HG03520 (cell line): ENCODE measurements at regions not wholly inside any gene's neighbourhood (a gene's known extent, or its start where the extent isn't known, plus 50 kb on each side); places are given as distances from the start of the nearest gene placed in this dataset.

ENCODE experiments used
- ATAC-seq: cut with Tn5 transposase; IDR thresholded peaks from one replicate; pipeline ENCODE4 v1.9.1; 2021; ENCODE audit warnings: mild to moderate bottlenecking, moderate library complexity; ENCODE audit not compliant: unreplicated experiment

- no peak for ATAC-seq
Observed at GRCh38 chr3:73820431-73820830, 195.7 kb upstream of the PDZRN3 start.

DNA sequence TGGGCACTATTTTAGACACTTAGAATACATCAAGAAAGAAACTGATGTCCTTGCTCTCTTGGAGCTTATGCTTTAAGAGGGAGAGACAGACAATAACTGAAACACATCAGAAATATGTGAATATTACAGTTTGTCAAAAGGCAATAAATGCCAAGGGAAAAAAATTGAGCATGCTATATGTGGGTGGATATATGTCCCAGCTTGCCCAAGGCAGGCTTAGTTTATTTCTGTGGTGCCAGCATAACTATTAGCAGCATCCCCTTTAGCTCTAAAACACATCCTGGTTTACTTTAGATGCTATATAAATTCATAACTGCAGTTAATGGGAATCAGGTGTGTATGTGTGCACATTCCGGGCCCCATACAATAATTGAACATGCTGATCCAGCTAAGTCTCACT is 191.2 kb upstream of the PDZRN3 start:
- no peak for ATAC-seq

DNA sequence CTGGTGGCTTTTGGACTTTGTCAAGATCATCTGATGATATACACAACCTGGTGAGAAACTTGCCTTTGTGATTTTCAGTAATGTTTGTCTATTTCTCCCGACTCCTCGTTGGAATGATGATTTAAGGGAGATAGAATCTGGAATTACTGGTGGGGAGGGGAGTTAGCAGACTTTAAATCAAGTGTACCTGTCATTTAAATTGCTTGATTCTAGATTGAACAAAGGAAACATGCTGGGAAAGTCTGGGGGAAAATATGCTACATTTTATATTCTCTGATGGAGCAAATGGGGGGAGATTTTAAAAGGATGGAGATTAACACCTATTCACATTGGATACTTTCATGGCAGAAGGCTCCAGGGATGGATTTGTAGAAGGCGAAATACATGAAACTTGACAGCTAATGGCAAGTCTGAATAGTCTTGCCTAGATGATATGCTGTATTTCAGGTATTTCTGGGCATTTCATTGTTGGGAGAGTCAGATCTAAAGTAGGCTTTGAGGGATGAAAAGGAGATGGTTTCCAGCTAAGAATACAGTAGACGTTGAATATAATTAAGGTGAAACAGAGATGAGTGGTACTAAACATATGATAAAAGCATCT is 189.1 kb upstream of the PDZRN3 start:
- ATAC-seq = no peak

DNA sequence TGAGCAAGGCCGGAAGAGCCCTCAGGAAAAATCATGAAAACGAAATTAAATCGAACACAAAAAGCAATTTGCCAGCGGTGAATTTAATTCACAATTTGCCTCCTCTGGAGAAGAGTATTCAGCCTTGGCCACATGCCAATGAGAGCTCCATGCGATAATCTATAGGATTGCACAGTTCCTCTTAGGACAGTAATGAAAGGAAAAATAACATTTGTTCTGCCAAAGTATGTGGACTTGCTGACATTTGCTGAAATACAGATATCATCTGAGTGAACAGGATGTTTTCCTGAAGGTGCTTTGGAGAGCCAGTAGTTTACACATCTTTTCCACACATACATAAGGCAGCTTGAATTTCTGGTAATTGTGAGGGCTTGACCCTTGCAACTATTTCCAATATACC is 188.6 kb upstream of the PDZRN3 start:
- ATAC-seq = no peak

- no peak for ATAC-seq
Observed at GRCh38 chr3:73812054-73812453, 187.3 kb upstream of the PDZRN3 start.

- no peak for ATAC-seq
Observed at GRCh38 chr3:73808862-73809509, 184.2 kb upstream of the PDZRN3 start.

GRCh38 chr3:73805435-73805834 is 180.7 kb upstream of the PDZRN3 start:
- ATAC-seq = no peak

DNA sequence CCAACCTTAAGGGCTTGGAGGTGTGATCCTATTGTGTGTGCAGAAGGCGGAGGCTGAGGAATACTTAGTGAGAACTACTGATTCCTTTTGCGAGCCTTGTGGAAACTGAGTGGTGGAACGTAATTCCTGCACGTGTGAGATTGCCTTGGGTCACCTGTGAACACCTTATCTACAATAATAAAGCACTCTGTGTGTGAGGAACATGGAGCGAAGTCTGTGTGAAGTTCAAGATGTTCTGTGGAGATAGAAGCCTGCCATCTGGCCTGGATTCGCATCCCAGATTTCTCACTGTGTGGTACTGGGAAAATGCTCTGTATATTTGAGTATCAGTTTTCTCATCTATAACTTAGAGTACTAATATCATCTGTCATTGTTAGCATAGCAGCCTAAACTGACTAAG is 179.5 kb upstream of the PDZRN3 start:
- no peak for ATAC-seq

- no peak for ATAC-seq
Observed at GRCh38 chr3:73801444-73801843, 176.7 kb upstream of the PDZRN3 start.

DNA sequence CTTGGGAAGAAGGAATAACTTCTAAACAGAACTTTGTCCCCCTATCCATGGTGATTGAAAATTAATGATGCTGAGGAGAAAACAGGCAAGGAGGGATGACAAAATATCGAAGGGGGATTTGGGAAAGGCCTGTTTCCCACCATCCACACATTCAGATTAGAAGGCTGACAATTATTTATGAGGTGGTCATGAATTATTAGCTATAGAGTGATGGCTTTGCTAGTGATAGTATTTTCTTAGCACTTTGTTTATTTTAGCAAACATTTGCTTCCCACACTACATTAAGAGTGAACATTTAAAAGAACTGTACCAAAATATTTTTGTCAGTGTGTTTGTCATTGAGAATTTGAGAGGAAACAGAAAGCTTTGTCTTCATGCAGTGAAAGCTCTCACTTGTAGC is 172.6 kb upstream of the PDZRN3 start:
- ATAC-seq = no peak

- ATAC-seq = no peak
Observed at GRCh38 chr3:73796382-73796781, 171.6 kb upstream of the PDZRN3 start.

DNA sequence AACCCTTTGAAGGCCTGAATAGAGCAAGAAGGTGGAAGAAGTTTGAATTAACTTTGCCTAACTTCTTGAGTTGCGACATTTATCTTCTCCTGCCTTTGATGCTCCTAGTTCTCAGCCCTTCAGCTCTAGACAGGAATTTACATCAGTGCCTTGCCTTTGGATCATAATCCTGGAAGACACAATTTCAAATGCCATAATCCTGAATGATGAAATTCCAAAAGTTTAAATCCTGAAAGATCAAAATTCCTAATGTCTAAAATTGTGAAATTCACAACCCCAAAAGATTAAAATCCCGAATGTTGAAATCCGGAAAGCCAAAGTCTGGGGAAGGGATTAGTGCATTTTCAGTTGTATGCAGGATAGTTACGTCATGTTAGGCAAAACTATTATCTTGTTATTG is 166.6 kb upstream of the PDZRN3 start:
- ATAC-seq = no peak

DNA sequence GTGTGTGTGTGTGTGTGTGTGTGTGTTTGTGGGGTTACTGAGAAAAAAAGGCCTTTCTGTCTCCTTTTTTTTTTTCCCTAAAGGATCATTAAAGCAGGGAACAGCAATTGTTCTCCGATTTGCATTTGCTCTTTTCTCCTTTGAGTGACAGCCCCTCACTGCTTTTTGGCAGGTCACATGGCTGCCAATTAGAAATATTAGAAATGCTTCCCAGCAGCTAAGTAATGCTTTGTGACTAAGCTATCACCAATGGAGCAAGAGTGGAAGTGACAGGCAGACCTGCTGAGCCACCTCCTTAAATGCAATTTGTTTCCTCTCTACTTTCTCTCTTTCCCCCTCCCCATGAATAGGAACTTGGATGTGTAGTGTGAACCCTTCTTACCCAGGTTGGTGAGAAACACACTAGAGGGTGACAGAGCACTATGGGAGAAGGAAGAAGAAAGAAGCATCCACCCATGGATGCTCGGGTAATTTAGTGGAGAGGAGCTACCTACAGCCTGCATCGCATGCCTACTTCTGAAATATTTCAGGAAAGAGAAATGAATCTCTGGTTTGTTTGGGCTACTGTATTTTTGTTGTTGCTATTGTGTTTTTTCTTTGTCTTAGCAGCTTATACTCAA is 165.2 kb upstream of the PDZRN3 start:
- no peak for ATAC-seq

DNA sequence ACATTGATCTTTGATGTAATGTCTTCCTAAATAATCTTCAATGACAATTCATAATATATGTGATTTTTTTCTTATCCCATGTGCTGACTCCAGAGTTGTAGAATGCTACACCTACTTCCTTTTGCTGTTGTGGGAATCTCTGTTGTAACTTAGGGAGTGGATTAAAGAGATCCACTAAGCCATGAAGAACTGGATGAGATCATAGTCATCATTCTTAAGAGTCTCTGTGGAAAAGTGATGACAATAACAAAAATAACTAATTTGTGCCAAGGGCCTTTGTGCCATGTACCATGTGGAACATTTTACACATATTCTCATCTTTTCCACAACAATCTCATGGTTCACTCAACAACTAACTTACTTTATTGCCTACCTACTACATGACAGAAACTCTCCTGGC is 162.9 kb upstream of the PDZRN3 start:
- no peak for ATAC-seq

DNA sequence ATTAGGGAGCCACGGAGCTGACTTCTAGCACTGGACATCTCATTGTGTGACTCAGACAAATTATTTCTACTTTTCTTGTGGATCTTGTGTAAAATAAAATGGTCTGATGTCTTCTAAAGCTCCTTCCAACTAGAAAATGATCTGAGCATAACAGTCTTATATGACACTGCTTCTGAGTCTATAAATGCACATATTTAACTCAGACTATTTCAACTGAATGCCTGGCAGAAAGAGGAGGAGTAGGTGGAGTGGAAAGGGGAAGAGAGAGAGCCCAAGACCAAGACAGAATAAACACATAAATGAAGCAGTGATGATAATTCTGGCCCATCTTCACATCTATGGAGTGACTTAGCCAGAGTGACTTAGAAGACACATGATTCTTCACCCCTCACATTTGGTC is 162.3 kb upstream of the PDZRN3 start:
- ATAC-seq = no peak

DNA sequence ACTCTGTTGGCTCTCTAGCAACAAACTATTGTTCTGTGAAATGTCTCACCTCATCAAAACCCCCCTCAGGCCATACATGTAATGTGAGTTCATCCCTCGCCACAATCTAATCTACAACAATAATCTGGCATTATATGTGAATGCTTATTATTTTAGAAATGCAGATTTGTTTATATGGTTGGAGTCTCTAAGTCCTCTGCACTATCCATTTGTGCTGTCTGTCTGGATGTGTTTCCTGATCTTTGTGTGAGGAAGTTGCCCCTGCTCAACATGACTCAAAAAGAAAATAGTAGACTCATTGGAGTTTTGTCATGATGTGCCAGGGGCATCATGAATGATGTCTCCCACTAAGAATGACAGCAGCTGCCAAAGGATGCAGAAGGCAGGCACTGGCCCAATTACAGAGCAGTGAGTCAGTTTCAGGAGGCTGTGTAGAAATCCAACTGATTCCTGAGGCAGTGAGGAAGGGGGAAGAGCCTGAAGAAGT is 161.6 kb upstream of the PDZRN3 start:
- no peak for ATAC-seq

DNA sequence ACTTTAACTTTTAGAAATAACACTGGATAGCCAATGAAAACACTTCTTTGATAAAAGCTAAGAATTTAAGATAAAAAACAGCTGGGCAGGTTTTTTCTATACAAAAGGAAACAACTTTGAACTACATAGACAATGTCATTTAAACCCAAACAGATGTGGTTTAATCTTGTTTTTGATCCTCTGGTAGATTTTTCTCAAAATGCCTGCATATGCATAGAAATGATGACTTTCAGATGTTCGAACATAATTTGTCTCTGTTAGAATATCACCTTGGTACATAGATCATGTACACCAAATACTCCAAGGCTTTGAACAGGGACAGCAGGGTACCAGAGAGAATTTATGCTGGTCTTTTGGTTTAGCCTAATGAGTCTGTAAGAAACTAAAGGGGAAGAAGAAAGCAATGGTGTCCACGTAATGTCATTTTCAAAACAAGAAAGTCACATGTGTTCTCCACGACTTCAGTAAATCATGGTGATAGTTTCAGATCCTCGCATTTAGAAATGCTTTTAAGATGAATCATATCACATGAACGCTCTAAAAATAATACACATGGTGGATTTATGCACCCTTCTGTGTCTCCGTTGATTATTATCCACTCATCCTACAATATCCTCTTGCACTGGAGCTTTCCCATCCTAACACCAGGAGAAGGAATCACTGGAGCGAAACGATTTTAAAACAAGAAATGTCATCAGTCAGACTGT is 160.1 kb upstream of the PDZRN3 start:
- no peak for ATAC-seq

GRCh38 chr3:73783811-73784210 is 159.1 kb upstream of the PDZRN3 start:
- no peak for ATAC-seq

DNA sequence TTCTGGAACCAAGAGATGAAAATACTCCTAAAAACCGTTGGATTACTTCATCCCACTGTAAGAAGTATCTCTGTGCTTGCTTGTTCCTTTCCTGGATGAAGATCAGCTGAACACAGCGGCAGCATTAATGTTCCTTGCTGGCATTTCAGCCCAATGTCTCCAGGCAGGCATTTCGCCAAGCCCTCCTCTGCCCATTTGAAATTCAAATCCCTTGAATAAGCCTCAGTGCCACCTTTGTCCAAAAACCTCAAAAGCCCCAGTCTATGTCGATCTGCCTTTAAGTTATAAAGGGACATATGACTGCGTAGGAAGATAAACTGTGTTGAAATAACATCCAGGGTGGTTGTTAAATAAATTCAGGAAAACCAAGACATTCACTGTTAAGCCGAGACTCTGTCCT is 156.8 kb upstream of the PDZRN3 start:
- ATAC-seq = no peak

- ATAC-seq = no peak
Observed at GRCh38 chr3:73774645-73775044, 149.9 kb upstream of the PDZRN3 start.

DNA sequence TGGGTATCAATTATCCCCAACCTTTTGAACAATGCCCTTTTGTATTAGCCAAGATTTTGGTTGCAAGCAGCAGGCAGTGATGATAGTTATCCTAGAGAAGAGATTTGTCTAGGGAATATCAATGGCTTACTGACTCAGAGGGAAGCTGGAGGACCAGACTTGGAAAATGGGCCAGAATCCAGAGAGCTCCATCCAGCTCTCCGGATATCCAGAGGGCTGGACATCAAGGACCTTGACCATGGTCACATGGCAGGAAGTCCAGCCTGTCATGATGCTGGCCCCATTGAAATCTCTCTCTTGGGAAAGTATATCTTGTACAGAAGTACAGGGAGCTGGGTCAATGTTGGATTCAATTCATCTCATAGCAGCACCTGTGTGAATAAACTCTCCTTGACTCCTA is 148.5 kb upstream of the PDZRN3 start:
- no peak for ATAC-seq
